HL-60/S4 treated with phorbol 12-myristate 13-acetate at 8.2 ng/mL for 4 days and 3 days (cell line): ENCODE measurements at regions not wholly inside any gene's neighbourhood (a gene's known extent, or its start where the extent isn't known, plus 50 kb on each side); places are given as distances from the start of the nearest gene placed in this dataset.
"Not testable (repeated sequence)": the region's sequence is repeated elsewhere in the genome, so short reads cannot be mapped to it uniquely, and the experiment has no call there.

ENCODE experiments used
- in situ Hi-C: fragments of 300-500 bp; cut with MboI; formaldehyde crosslinking; loops from 2 replicates; pipeline ENCODE4 v1.15.0; 2022; ENCODE audit warnings: low sequenced_read_pairs

DNA sequence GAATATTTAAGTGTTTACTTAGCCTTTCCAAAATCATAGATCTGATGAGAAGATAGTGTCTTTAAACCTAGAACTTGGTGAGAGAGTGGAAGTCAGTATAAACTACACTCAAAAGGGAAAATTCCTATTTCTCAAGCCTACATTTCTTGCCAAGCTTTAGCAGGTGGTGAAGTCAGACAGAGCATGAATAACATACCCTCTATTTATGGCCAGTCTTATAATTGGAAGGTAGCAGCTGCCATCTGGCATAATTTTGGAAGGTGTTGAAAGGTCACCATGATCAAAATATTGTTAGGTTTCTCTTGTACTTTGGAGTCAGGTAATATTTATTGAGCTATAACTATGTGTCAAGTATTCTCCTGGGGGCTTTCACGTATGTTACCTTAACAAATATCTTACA lies 729.3 kb upstream of the KIF2B start:
- in situ Hi-C loops, result no loop called here

DNA sequence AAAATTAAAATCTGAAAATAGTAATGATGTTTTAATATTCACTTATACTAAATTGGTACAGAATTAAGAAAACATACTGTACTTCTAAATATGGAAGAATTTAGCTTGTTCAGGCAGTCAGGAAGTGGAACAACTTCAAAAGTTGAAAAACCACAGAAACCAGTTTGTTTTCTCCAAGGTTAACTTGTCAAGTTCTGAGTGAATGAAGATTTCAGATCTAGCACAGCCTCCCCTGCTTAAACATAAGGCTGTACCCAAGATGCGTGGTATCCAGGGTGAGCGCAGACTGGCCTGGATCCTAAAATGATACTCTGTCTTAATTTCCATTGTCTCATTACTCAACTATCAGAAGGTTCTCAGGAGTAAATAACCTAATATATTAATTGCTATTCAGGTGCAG lies 730.7 kb upstream of the KIF2B start:
- in situ Hi-C loops, result no loop called here

DNA sequence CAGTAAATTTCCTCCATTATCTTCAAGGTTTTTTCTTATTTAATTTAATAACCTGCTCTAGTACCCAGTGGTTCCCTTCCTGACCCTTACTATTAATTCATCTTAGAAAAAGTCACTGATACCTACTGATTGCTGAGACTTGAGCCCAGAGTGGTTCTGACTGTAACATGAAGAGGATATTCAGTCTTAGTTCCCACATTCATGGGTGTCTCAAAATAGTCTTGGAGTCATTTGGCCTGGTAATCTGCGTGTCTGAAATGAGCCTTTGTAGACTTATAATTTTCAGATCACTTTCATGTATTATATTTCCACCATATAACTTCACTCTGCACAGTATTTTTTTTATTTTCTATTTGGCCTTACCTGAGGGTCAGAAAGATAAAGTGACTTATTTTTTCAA lies 732.0 kb upstream of the KIF2B start:
- in situ Hi-C loops, result no loop called here

DNA sequence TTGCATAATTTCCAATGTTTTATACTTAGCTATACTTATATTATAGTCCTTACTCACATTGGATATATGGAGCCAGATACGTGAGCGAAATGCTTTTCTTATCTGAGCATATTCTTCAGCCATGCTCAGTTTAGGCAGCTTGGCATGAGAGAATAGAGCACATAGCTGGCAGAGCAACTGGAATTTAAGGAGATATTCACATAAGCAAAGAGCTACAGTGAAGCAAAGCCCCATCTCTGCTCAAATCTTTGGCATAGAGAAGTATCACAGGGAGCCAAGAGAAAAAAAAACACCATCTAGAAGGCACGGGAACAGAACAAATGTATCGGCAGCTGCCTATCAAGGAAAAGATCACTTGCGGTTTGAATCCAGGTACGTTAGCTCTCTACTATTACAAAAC lies 734.2 kb upstream of the KIF2B start:
- in situ Hi-C loops, result no loop called here

DNA sequence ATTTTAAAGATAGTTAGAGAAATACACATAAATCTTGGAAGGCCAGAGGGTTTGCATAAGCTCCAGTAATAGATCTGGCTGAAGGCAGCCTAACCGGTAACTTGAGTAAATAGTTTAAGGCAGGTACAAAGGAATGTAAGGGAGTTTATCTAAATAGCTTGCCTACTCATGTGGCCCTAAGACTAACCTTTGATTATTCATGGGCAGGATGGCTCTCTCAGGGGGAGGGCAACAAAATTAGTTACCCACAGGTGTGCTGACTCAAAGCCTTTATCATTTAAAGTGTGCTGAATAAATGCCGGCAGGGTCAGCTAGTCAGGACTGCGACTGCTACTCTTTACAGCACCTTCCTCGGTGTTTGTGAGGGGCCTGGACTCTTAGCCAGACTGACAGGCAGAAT lies 761.3 kb upstream of the KIF2B start:
- in situ Hi-C loops, result no loop called here

DNA sequence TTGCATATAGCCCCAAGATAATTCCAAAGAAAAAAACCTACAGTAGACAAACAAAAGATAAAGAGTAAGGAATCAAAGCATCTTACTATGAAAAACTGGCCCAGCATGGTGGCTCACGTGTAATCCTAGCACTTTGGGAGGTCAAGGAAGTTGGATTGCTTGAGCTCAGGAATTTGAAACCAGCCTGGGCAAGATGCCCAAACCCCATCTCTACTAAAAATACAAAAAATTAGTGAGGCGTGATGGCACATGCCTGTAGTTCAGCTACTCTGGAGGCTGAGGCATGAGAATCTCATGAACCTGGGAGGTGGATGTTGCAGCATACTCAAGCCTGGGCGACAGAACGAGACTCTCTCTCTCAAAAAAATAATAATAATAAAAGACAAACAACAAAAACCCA lies 764.7 kb upstream of the KIF2B start:
- in situ Hi-C loops, result no loop called here

DNA sequence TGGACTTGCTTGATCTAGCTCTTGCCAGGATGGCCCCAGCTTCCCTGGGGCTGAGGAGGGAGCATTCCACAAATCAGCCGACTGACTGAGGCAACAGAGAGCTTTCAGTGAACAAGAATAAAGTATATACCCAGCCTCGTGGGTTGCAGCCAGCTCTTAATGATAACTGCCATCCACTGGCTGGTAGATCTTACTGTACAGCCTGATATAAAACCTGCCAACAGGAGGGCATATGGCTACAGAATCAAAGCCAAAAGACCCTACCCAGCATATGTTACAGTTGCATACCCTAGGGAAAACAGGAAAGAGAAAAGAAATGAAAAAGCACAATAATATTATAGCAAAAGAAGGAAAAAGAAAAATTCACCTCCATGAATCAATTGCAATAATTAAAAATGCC lies 775.9 kb upstream of the KIF2B start:
- in situ Hi-C loops, result no loop called here

DNA sequence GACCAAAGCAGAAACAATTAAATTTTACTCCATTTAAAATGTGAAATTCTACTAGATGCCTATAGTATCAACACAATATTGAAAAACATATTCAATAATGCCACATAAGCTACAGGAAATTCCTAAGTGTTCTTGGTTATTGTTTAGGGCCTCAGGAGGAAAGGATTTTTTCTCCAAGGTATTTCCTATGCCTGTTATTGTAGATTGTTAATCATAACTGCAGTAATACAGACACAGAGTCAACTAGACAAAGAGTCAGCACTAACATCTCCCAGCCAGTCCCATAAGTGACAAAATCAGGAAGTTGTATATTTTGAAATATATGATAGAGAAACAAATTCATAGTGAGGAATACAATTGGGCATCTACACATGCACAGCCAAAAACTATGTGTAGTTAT lies 782.7 kb upstream of the KIF2B start:
- in situ Hi-C loops, result no loop called here

DNA sequence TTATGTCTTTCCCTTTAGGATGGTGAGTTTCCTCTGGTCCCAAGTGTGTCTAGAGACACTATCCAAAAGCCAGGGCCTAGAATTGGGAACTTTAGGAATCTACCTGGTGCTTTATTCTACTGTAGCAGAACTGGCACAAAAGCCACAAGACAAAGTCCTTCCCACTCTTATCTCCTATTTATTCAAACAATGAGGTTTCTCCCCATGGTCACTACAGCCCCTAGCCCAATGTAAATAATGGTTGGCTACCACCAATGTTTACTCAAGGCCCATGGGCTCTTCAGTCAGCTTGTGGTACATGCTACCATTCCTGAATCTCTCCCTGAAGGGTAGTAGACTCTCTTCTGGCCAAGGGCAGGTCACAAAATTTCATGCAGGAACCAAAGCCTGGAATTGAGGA lies 789.4 kb upstream of the KIF2B start:
- in situ Hi-C loops, result no loop called here

DNA sequence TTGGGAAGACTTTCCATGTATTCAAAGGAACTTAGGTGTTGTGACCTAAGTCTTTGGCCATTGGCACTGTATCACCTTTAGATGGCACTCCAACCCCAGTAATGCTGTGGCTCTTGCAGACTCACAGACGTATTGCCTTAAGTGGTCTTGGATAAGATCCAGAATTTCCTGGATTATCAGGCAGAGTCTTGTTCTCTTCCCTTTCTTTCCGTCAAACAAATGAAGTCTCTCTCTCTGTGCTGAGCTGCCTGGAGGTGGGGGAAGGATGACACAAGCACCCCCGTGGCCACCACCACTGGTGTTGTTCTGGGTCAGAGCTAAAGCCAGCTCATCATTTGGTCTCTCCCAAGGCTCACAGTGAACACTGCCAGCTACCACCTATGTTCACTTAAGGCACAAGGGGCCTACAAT lies 789.9 kb upstream of the KIF2B start:
- in situ Hi-C loops, result no loop called here

DNA sequence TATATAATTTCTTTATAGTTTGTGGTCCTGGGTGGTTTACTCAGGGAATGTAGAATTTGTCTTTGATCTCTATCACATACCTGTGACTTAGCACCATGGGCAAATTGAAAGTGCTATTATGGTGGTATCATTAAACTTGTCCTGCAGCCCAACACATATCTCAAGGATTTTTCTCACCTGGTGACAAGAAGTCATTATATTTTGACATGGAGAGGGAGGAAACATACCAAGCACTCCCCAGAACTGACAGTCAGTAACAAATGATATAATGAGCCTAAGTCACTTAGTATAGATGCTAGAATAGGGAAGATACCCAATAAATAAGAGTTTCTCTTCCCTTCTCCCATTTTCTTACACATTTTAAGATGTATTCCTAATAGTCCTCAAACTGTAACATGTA lies 805.5 kb upstream of the KIF2B start:
- in situ Hi-C loops, result no loop called here

DNA sequence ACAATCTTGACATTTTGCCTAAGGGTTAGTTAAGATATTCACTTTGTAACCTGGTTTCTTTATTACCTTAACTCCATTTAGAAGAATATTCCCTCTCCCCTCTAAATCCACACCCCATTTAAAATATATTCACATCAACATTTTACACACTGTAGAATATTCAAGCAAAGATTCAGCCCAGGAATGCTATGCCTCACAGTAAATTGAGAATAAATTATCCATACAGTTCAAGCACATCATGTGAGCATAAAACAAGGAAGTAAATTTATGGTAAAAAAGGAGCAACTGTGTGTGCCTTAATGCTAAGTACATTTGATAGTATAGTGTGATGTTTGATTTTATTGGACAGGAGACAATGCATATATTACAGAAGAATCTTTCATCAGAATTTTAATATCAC lies 806.6 kb upstream of the KIF2B start:
- in situ Hi-C loops, result no loop called here

DNA sequence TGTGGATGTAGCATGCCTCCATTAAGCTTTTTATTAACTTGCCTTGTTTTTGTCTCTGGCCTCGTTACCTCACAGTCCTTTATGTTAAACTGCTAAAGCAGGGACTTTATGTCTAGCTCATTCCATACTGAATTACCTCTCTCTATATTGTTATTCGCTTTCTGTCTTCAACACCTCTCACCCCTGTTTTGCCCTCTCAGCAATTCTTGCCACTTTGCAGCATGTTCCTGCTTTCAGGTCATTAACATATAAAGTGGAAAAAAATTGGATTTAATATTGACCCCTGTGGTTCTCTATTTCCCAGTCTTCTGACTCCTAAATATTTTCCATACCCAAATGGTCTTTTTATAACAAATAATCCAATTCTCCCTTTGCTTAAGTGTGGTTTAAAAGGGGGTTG lies 810.4 kb upstream of the KIF2B start:
- in situ Hi-C loops, result no loop called here

DNA sequence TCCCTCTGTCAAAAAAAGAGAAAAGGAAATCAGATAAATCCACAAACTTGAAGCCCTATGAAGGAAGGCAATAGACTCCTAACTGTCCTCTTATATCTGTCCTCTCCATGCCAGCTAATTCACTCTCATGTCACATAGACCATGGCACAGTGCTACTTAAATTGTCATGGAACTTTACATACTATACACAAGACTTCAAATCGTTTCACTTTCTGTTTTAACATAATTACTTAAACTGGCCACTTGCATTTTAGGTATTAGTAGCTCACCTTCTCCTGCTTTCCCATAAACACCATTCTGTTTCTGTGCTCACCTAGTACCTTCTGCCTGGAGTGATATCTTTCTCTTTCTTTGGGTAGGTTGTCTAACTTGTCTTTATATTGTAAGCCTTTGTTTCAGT lies 816.7 kb upstream of the KIF2B start:
- in situ Hi-C loops, result no loop called here

DNA sequence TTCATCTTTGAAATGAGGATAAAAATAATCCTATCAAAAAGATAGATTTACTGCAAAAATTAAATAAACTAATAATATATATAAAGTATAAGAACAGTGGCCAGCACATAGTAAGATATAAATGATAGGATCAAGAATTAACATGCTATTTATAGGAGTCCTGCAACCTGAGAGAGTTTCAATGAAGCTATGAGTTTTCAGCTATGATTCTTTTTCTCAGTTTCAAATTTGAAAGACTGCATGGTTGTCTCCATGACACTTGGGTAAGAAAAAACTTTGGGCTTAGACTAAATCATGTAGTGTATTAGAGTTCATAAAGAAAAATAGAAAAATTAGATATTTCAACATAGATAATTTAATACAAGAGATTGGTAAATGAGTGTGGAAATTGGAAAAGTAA lies 817.8 kb upstream of the KIF2B start:
- in situ Hi-C loops, result no loop called here

DNA sequence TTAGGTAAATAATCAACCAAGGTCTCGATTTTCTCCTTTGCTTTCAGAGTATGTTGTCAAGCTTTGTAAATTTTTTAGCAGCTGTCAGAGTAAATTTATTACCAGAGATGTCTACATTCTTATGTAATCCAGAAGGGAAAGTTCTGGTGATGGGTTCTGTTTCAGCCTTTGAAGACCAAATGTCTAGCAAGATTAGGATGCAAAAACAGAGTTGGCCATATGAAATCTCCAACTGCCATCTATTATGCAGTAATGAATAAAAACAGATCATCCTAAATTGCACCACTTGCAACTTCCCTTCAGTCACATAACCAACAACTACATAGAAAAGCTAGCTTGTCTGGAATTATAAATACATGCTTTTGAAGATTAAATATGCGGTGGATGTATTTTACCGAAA lies 826.8 kb upstream of the KIF2B start:
- in situ Hi-C loops, result no loop called here

DNA sequence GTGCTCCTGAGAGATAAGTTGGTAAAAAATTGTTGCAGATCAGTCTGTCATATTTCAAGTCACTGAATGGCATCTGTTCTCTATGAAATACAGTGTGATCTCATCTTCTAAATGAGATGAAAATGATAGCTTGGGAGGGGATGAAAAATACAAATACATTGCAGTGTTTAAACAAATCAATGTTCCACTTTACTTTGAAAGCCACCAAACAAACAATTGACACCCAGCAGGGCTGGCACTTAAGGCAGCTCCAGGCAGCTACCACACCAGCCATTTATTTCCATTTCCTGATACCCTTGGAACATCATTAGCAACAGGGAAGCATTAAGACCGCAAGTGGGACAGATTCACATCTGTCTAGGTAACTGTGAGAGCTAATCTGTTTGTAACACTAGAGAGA lies 827.6 kb upstream of the KIF2B start:
- in situ Hi-C loops, result no loop called here

DNA sequence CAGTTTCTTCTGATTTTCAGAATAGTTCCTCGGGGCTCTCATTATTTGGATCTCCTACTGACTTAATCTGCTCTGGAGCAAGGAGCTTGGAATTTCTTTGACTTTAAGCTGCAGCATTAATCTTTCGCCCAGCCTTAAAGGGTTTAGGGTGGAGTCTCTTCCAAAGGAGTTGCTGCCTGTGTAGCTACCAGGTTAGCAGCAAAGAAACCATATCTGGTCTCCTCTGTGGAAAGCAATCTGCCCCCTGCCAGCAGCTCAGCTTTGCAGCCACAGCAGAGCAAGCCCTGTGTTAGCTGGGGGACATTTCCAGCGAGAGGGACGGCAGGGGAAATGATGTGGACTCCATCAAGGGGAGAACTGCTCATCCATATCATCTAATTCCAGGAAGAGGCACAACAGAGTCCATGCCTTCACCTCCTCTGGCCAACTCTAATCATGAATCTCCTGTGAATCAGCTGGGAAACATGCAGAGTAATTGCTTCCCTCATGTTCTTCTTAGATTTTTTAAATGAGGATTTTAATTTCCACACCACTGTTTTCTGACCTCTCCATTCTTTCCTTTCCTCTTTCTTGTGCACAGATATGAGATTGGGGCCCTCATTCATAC lies 827.6 kb upstream of the CA10 start:
- in situ Hi-C loops, result no loop called here

DNA sequence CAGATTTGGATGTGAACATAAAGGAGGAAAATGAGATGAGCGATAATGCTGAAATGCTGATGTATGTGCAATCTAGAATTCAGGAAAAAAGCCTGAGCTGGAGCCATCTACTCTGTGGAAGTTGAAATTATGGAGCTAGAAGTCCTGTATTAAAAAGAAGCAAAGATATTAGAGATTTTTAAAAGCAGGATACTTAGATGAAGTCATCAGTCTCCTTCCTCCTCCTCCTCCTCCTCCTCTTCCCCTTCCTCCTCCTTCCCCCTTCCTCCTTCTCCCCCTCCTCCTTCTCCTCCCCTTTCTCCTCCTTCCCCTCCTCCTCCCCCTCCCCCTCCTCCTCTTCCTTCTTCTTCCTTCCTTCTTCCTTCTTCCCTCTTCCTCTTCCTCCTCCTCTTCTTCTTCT lies 823.8 kb upstream of the CA10 start:
- in situ Hi-C loops, result no loop called here

DNA sequence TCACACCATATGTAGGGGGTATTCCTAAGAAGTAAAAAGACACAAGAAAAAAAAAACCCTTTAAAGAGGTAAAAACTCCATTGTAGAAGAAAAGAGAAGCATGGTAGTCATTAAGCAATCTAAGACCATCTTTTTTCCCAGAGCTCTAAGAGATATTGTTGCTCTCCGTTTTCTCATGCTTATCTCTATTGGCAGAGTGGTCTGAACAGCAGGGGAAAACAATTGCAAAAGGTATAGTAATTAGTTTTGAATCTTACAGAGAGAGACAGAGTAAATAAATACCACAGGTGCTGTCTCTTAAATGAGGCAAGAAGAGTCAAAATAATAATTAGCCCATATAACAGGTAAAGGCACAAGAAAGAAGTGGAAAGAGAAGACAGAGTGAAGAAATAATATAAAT lies 821.4 kb upstream of the CA10 start:
- in situ Hi-C loops, result no loop called here

DNA sequence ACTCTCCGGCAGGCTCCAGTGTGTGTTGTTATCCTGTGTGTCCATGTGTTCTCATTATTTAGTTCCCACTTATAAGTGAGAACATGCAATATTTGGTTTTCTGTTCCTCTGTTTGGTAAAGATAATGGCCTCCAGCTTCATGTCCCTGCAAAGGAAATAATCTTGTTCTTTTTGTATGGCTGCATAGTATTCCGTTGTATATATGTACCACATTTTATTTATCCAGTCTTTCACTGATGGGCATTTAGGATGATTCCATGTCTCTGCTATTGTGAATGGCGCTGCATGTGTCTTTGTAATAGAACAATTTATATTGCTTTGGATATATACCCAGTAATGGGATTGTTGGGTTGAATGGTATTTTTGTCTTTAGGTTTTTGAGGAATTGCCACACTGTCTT lies 807.3 kb upstream of the CA10 start:
- in situ Hi-C loops, result no loop called here

DNA sequence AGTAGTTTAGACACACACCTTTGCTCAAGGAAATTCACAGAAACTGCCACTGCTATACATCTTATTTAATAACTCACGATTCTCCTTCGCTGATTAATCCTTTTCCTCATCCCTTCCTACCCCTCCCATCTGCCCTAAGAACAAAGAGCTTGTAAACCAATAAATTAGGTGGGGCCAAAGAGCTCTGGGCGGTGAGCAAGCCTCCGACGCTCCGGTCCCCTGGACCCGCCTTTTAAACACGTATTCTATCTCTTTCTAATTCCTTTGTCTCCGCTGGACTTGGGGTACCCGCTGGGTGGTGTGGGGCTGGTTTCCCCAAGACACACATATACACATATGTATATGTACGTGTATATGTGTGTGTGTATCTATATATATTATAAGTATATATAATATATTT lies 803.2 kb upstream of the CA10 start:
- in situ Hi-C loops, result not testable (repeated sequence)

DNA sequence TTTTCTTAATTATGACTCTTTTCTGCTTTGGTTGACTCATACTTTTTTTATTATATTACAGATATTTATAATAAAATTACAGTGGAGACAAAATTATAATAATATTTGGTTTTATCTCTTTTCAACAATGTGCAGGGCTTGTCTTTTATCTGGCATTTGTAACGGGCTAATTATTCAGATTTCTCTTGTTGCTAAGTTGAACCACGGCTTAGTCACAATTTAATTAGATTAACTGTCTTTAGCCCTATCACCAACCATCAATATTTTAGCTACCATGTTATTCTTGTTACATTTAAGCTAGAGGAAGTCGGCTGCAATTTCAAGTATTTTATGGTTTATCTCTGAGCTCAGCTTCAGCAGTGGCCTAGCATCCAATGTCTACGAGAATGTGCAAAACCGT lies 798.9 kb upstream of the CA10 start:
- in situ Hi-C loops, result no loop called here

DNA sequence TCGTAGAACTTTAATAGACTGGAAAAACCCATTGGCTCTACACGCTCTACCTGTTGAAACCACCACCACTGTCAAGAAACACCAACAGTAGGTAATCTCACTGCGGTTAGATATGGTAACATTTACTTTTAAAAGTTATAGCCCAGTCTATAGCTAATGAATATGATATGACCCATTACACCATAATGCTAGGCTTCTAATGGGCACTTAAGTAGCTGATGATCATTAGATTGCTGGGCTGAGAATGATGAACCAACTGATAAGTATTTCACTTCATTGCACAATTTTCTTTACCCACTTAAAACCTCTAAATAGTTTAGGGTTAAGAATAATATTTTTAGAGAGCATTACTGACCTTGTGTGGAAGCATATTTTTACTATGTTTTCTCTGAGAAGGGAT lies 788.9 kb upstream of the CA10 start:
- in situ Hi-C loops, result no loop called here
